Neural cell (in vitro differentiated cells): ENCODE measurements at regions not wholly inside any gene's neighbourhood (a gene's known extent, or its start where the extent isn't known, plus 50 kb on each side); places are given as distances from the start of the nearest gene placed in this dataset.

Experiments
- H2AFZ ChIP-seq: fragments of 200-600, 300-800 bp; sonication (generic), shearing (Covaris generic); 2 replicates; pipeline ENCODE4 v1.6.0; 2014; ENCODE audit warnings: low read depth, mild to moderate bottlenecking, antibody characterized with exemption, low read length, moderate library complexity
- H3F3A ChIP-seq: fragments of 200-600 bp; shearing (Covaris generic); 2 replicates; pipeline ENCODE4 v1.6.1; 2016; ENCODE audit warnings: mild to moderate bottlenecking, moderate library complexity, mixed read lengths, antibody characterized with exemption, low read length; ENCODE audit not compliant: insufficient read depth, poor library complexity, severe bottlenecking
- H3K27ac ChIP-seq: fragments of 200-600, 300-800 bp; sonication (generic), shearing (Covaris generic); 2 replicates; pipeline ENCODE4 v1.5.1; 2014; ENCODE audit warnings: mild to moderate bottlenecking, low read length, moderate library complexity
- H3K27me3 ChIP-seq: fragments of 300-800, 200-600 bp; sonication (generic), shearing (Covaris generic); 2 replicates; pipeline ENCODE4 v1.6.0; 2014; ENCODE audit warnings: mild to moderate bottlenecking, low read depth, low read length, moderate library complexity; ENCODE audit not compliant: insufficient read depth
- H3K36me3 ChIP-seq: fragments of 300-800, 200-600 bp; sonication (generic), shearing (Covaris generic); 2 replicates; pipeline ENCODE4 v1.5.1; 2014; ENCODE audit warnings: mild to moderate bottlenecking, antibody characterized with exemption, low read length, moderate library complexity; ENCODE audit not compliant: insufficient read depth
- H3K4me2 ChIP-seq: fragments of 300-800, 200-600 bp; sonication (generic), shearing (Covaris generic); 2 replicates; pipeline ENCODE4 v1.6.0; 2014; ENCODE audit warnings: mild to moderate bottlenecking, low read length
- H3K4me3 ChIP-seq: fragments of 300-800, 200-600 bp; sonication (generic), shearing (Covaris generic); 2 replicates; pipeline ENCODE4 v1.5.1; 2014; ENCODE audit warnings: mild to moderate bottlenecking, low read length, moderate library complexity
- H3K79me2 ChIP-seq: fragments of 200-600 bp; shearing (Covaris generic); replicated peaks from 2 replicates; pipeline ENCODE4 v1.6.0; 2014; ENCODE audit warnings: mild to moderate bottlenecking, low read length, moderate library complexity; ENCODE audit not compliant: insufficient read depth
- H3K9ac ChIP-seq: fragments of 300-800, 200-600 bp; sonication (generic), shearing (Covaris generic); 2 replicates; pipeline ENCODE4 v1.6.1; 2016; ENCODE audit warnings: mild to moderate bottlenecking, low read length, mixed read lengths
- H3K9me2 ChIP-seq: fragments of 200-600 bp; shearing (Covaris generic); 2 replicates; pipeline ENCODE4 v1.6.1; 2016; ENCODE audit warnings: mild to moderate bottlenecking, low read length, mixed read lengths; ENCODE audit not compliant: insufficient read depth
- H3K9me3 ChIP-seq: fragments of 200-600, 300-800 bp; sonication (generic), shearing (Covaris generic); 2 replicates; pipeline ENCODE4 v1.6.1; 2016; ENCODE audit warnings: mild to moderate bottlenecking, mixed run types, low read length, moderate library complexity, mixed read lengths
- H4K20me1 ChIP-seq: fragments of 200-600 bp; shearing (Covaris generic); 2 replicates; pipeline ENCODE4 v1.6.1; 2016; ENCODE audit warnings: mild to moderate bottlenecking, mixed run types; ENCODE audit not compliant: insufficient read depth
- CTCF ChIP-seq: fragments of 450-650 bp; IDR thresholded peaks from 2 replicates; pipeline ENCODE4 v1.5.1; 2014; ENCODE audit warnings: antibody characterized with exemption, mild to moderate bottlenecking, moderate library complexity; ENCODE audit not compliant: poor library complexity, severe bottlenecking
- EP300 ChIP-seq: fragments of 450-650 bp; conservative IDR thresholded peaks from 2 replicates; pipeline ENCODE4 v1.6.1; 2014; ENCODE audit warnings: antibody characterized with exemption, mild to moderate bottlenecking, moderate library complexity; ENCODE audit not compliant: poor library complexity, severe bottlenecking
- EZH2 ChIP-seq: fragments of 200-600, 300-800 bp; shearing (Covaris generic), sonication (generic); IDR thresholded peaks from 2 replicates; pipeline ENCODE4 v1.6.1; 2014; ENCODE audit warnings: antibody characterized with exemption, low read length, borderline replicate concordance, mild to moderate bottlenecking; ENCODE audit not compliant: insufficient read depth, poor library complexity, severe bottlenecking
- MXI1 ChIP-seq: fragments of 450-650 bp; conservative IDR thresholded peaks from 2 replicates; pipeline ENCODE4 v1.6.1; 2014; ENCODE audit warnings: antibody characterized with exemption, mild to moderate bottlenecking; ENCODE audit not compliant: poor library complexity, severe bottlenecking
- POLR2AphosphoS5 ChIP-seq: IDR thresholded peaks from 2 replicates; pipeline ENCODE4 v1.6.1; 2012
- RAD21 ChIP-seq: fragments of 450-650 bp; conservative IDR thresholded peaks from 2 replicates; pipeline ENCODE4 v1.6.1; 2014; ENCODE audit warnings: antibody characterized with exemption, mild to moderate bottlenecking, moderate library complexity
- REST ChIP-seq: IDR thresholded peaks from 2 replicates; pipeline ENCODE4 v1.6.1; 2012; ENCODE audit warnings: borderline replicate concordance
- SMC3 ChIP-seq: fragments of 450-650 bp; conservative IDR thresholded peaks from 2 replicates; pipeline ENCODE4 v1.6.1; 2014; ENCODE audit warnings: antibody characterized with exemption, mild to moderate bottlenecking, moderate library complexity; ENCODE audit not compliant: poor library complexity
- TAF1 ChIP-seq: IDR thresholded peaks from 2 replicates; pipeline ENCODE4 v1.6.1; 2012; ENCODE audit warnings: low read depth

GRCh38 chr7:110601710-110602109 is 489.2 kb upstream of the LRRN3 start:
- no peak overlapping the region for H3K4me3 ChIP-seq
- no peaks in the 10 kb centered on the region for H3K27me3 ChIP-seq
- no peaks in the 10 kb centered on the region for H3K9me2 ChIP-seq
- H3K4me2 ChIP-seq: no peak overlapping the region
- no peaks in the 10 kb centered on the region for H3K36me3 ChIP-seq
- no peak overlapping the region for H3K9ac ChIP-seq
- H3K9me3 ChIP-seq: no peaks in the 10 kb centered on the region
- H3F3A ChIP-seq: peaks cover 5% of the 10 kb centered on the region
- no peak overlapping the region for H3K27ac ChIP-seq
- no peak for TF ChIP-seq MXI1
- TF ChIP-seq SMC3: no peak
- no peak for TF ChIP-seq TAF1
- no peak for TF ChIP-seq REST
- TF ChIP-seq EP300: no peak
- TF ChIP-seq POLR2AphosphoS5: no peak
- no peak for TF ChIP-seq EZH2
- no peak for TF ChIP-seq CTCF
- TF ChIP-seq RAD21: no peak
- no peaks in the 10 kb centered on the region for H4K20me1 ChIP-seq
- H2AFZ ChIP-seq: no peak overlapping the region
- H3K79me2 ChIP-seq: no peaks in the 10 kb centered on the region

- Histone ChIP-seq H3K27me3 (no peaks in the 10 kb centered on the region), H3K27ac (no peak overlapping the region), H3K36me3 (no peaks in the 10 kb centered on the region), H2AFZ (no peak overlapping the region), H3K4me2 (no peak overlapping the region), H3F3A (peaks cover 5% of the 10 kb centered on the region), H3K9me2 (no peaks in the 10 kb centered on the region), H3K9ac (no peak overlapping the region), H4K20me1 (no peaks in the 10 kb centered on the region), H3K79me2 (no peaks in the 10 kb centered on the region), H3K4me3 (no peak overlapping the region), H3K9me3 (no peaks in the 10 kb centered on the region)
- TF ChIP-seq EZH2: no peak
- TF ChIP-seq RAD21: no peak
- no peak for TF ChIP-seq CTCF
- TF ChIP-seq MXI1: no peak
- TF ChIP-seq POLR2AphosphoS5: no peak
- TF ChIP-seq EP300: no peak
- no peak for TF ChIP-seq REST
- TF ChIP-seq TAF1: no peak
- no peak for TF ChIP-seq SMC3
Measured at GRCh38 chr7:110604206-110604605, 486.7 kb upstream of the LRRN3 start.
